Motor neuron (in vitro differentiated cells): ENCODE measurements at regions not wholly inside any gene's neighbourhood (a gene's known extent, or its start where the extent isn't known, plus 50 kb on each side); places are given as distances from the start of the nearest gene placed in this dataset.
A peak's percentile ranks its signal among the peaks of the same experiment; 100 is the strongest.

Experiments used
- ATAC-seq, 8 experiments: fragments of 200-7000 bp; cut with Tn5 transposase; replicated peaks in 6 of 8; 2 replicates each; pipeline ENCODE4 v1.8.0; 2021; ENCODE audit warnings: mild to moderate bottlenecking in 8 of 8, moderate library complexity in 8 of 8
- H3K27ac ChIP-seq, 2 donors: fragments of 250-450 bp; sonication (Bioruptor Pico); 2 replicates each; pipeline ENCODE4 v1.9.0; 2021; ENCODE audit warnings: antibody characterized with exemption in 2 of 2, mild to moderate bottlenecking in 2 of 2, moderate library complexity in 1 of 2
- H3K4me1 ChIP-seq, 2 donors: fragments of 250-450 bp; sonication (Bioruptor Pico); replicated peaks in 1 of 2; 2 replicates each; pipeline ENCODE4 v1.6.1; 2021; ENCODE audit warnings: antibody characterized with exemption in 2 of 2, mild to moderate bottlenecking in 2 of 2, moderate library complexity in 1 of 2
- H3K4me3 ChIP-seq, 5 donors: fragments of 250-450 bp; sonication (Bioruptor Pico); 2 replicates each; pipeline ENCODE4 v1.9.0; 2021; ENCODE audit warnings: antibody characterized with exemption in 5 of 5, mild to moderate bottlenecking in 5 of 5, moderate library complexity in 4 of 5
- WGBS, 10 experiments: fragments of 450-650 bp; shearing (Covaris generic); methylation state at CpG; one replicate each; pipeline ENCODE4 v1.0.0; 2022; 5-methylcytosine and 5-hydroxymethylcytosine counted together
- in situ Hi-C, 9 experiments: fragments of 400-800 bp; cut with MboI; loops; one replicate each; pipeline ENCODE4 v1.15.0; 2021; ENCODE audit warnings: low sequenced_read_pairs in 9 of 9, low pct_unique_long_range_greater_than_20kb in 2 of 9; ENCODE audit not compliant: unreplicated experiment in 9 of 9

- ATAC-seq: peak in 3 of 8 experiments; percentile 10 to 67 (median 49)
- 7 to 100% (median 83%) methylated on average over 1 to 2 of the region's 2 CpGs; no CpG with 5 or more reads in 1 of the 10 experiments for WGBS, 10 experiments
- no peak overlapping the region for H3K4me3 ChIP-seq
- in situ Hi-C loops: loop anchor here in 1 of 9 experiments (25.0 kb wide), 1 partner anchor 107 kb away; no protein-coding TSS in a partner anchor
- H3K27ac ChIP-seq: no peak overlapping the region
- no peaks in the 10 kb centered on the region for H3K4me1 ChIP-seq
These were observed 225.3 kb downstream of the KCNJ2 start for GRCh38 chr17:70394473-70395232.

- H3K27ac ChIP-seq: no peak overlapping the region
- no peak overlapping the region for H3K4me3 ChIP-seq
- no peaks in the 10 kb centered on the region for H3K4me1 ChIP-seq
- ATAC-seq: peak in 5 of 8 experiments; percentile 63 to 97 (median 92)
- in situ Hi-C loops: no loop called here
- 0 to 100% (median 75%) methylated on average over 1 of the region's 1 CpG for WGBS, 10 experiments
These were observed 236.3 kb downstream of the KCNJ2 start for GRCh38 chr17:70405492-70406220.

GRCh38 chr17:70407506-70407905 is 238.2 kb downstream of the KCNJ2 start:
- in situ Hi-C loops: no loop called here
- WGBS, 10 experiments: 6 to 100% (median 81%) methylated on average over 1 to 3 of the region's 3 CpGs
- ATAC-seq: no peak
- Histone ChIP-seq H3K4me3 (no peak overlapping the region), H3K4me1 (no peaks in the 10 kb centered on the region), H3K27ac (no peak overlapping the region)

GRCh38 chr17:70408768-70409167 is 239.4 kb downstream of the KCNJ2 start:
- 18 to 75% (median 59%) methylated on average over 1 of the region's 1 CpG; no CpG with 5 or more reads in 2 of the 10 experiments for WGBS, 10 experiments
- Histone ChIP-seq H3K4me3 (no peak overlapping the region), H3K27ac (no peak overlapping the region), H3K4me1 (no peaks in the 10 kb centered on the region)
- no peak for ATAC-seq
- in situ Hi-C loops: no loop called here

- 18 to 100% (median 75%) methylated on average over 1 to 3 of the region's 3 CpGs for WGBS, 10 experiments
- Histone ChIP-seq H3K27ac (no peak overlapping the region), H3K4me3 (no peak overlapping the region), H3K4me1 (no peaks in the 10 kb centered on the region)
- in situ Hi-C loops: no loop called here
- ATAC-seq: no peak
These were observed 245.0 kb downstream of the KCNJ2 start for GRCh38 chr17:70414300-70414699.

- H3K27ac ChIP-seq: no peak overlapping the region
- H3K4me1 ChIP-seq: no peaks in the 10 kb centered on the region
- in situ Hi-C loops: no loop called here
- no peak for ATAC-seq
- WGBS, 10 experiments: 51 to 100% (median 86%) methylated on average over 1 to 2 of the region's 2 CpGs; no CpG with 5 or more reads in 4 of the 10 experiments
- H3K4me3 ChIP-seq: no peak overlapping the region
These were observed 251.6 kb downstream of the KCNJ2 start for GRCh38 chr17:70420861-70421445.

- in situ Hi-C loops: no loop called here
- ATAC-seq: no peak
- peaks cover 7 to 10% of the 10 kb centered on the region in 2 donors for H3K4me1 ChIP-seq
- no peak overlapping the region for H3K27ac ChIP-seq
- H3K4me3 ChIP-seq: no peak overlapping the region
These were observed 253.5 kb downstream of the KCNJ2 start for GRCh38 chr17:70422862-70423261.

GRCh38 chr17:70423562-70423961 is 254.2 kb downstream of the KCNJ2 start:
- no peak overlapping the region for H3K4me3 ChIP-seq
- no peak overlapping the region for H3K27ac ChIP-seq
- H3K4me1 ChIP-seq: peaks cover 7 to 10% of the 10 kb centered on the region in 2 donors
- in situ Hi-C loops: no loop called here
- no peak for ATAC-seq
- 48 to 100% (median 88%) methylated on average over 1 to 2 of the region's 2 CpGs for WGBS, 10 experiments

GRCh38 chr17:70426752-70427151 is 257.4 kb downstream of the KCNJ2 start:
- Histone ChIP-seq H3K27ac (no peak overlapping the region), H3K4me3 (no peak overlapping the region), H3K4me1 (peaks cover 7 to 10% of the 10 kb centered on the region in 2 donors)
- 0 to 63% (median 39%) methylated on average over 1 to 3 of the region's 3 CpGs; no CpG with 5 or more reads in 1 of the 10 experiments for WGBS, 10 experiments
- in situ Hi-C loops: no loop called here
- peak in 2 of 8 experiments; percentile 28 to 33 for ATAC-seq

- no peak for ATAC-seq
- WGBS, 10 experiments: 19 to 96% (median 75%) methylated on average over 3 to 9 of the region's 9 CpGs; no CpG with 5 or more reads in 1 of the 10 experiments
- in situ Hi-C loops: no loop called here
- Histone ChIP-seq H3K27ac (no peak overlapping the region), H3K4me3 (no peak overlapping the region), H3K4me1 (no peaks in the 10 kb centered on the region)
These were observed 265.5 kb downstream of the KCNJ2 start for GRCh38 chr17:70434536-70435490.

GRCh38 chr17:70437656-70438055 is 268.3 kb downstream of the KCNJ2 start:
- Histone ChIP-seq H3K27ac (no peak overlapping the region), H3K4me1 (no peaks in the 10 kb centered on the region), H3K4me3 (no peak overlapping the region)
- no peak for ATAC-seq
- 36 to 100% (median 84%) methylated on average over 1 to 5 of the region's 5 CpGs; no CpG with 5 or more reads in 1 of the 10 experiments for WGBS, 10 experiments
- in situ Hi-C loops: no loop called here

GRCh38 chr17:70446446-70446845 is 277.1 kb downstream of the KCNJ2 start:
- Histone ChIP-seq H3K4me1 (no peaks in the 10 kb centered on the region), H3K27ac (no peak overlapping the region), H3K4me3 (no peak overlapping the region)
- in situ Hi-C loops: no loop called here
- WGBS, 10 experiments: 14 to 100% (median 82%) methylated on average over 1 of the region's 1 CpG; no CpG with 5 or more reads in 4 of the 10 experiments
- peak in 1 of 8 experiments; percentile 47 for ATAC-seq
